Activated naive CD4-positive, alpha-beta T cell treated with anti-CD3 and anti-CD28 coated beads, Interleukin-2, amount 50 U/mL, for 24 hours (primary cell): ENCODE measurements at regions not wholly inside any gene's neighbourhood (a gene's known extent, or its start where the extent isn't known, plus 50 kb on each side); places are given as distances from the start of the nearest gene placed in this dataset.

ENCODE experiments used
- H3K27ac Mint-ChIP-seq: one replicate; pipeline ENCODE4 v1.8.0; 2021; ENCODE audit warnings: mild to moderate bottlenecking, mixed read lengths
- H3K27me3 Mint-ChIP-seq: one replicate; pipeline ENCODE4 v1.8.0; 2021; ENCODE audit warnings: mixed read lengths
- H3K36me3 Mint-ChIP-seq: one replicate; pipeline ENCODE4 v1.8.0; 2021; ENCODE audit warnings: mixed read lengths
- H3K4me1 Mint-ChIP-seq: one replicate; pipeline ENCODE4 v1.8.0; 2021; ENCODE audit warnings: mixed read lengths
- H3K4me3 Mint-ChIP-seq: one replicate; pipeline ENCODE4 v1.8.0; 2021; ENCODE audit warnings: mild to moderate bottlenecking, mixed read lengths
- H3K9me3 Mint-ChIP-seq: one replicate; pipeline ENCODE4 v1.8.0; 2021; ENCODE audit warnings: mixed read lengths

- Mint-ChIP-seq H3K27me3 (no peaks in the 10 kb centered on the region), H3K27ac (no peak overlapping the region), H3K4me3 (no peak overlapping the region), H3K4me1 (no peaks in the 10 kb centered on the region), H3K9me3 (peaks cover 1% of the 10 kb centered on the region), H3K36me3 (no peaks in the 10 kb centered on the region)
Measured at GRCh38 chr13:79776531-79777295, 295.8 kb downstream of the NDFIP2 start.

- Mint-ChIP-seq H3K4me3 (no peak overlapping the region), H3K27me3 (no peaks in the 10 kb centered on the region), H3K27ac (no peak overlapping the region), H3K36me3 (no peaks in the 10 kb centered on the region), H3K4me1 (no peaks in the 10 kb centered on the region), H3K9me3 (peaks cover 6% of the 10 kb centered on the region)
Measured at GRCh38 chr13:79775830-79776229, 294.9 kb downstream of the NDFIP2 start.

- Mint-ChIP-seq H3K9me3 (peaks cover 6% of the 10 kb centered on the region), H3K4me1 (no peaks in the 10 kb centered on the region), H3K4me3 (no peak overlapping the region), H3K27ac (no peak overlapping the region), H3K27me3 (no peaks in the 10 kb centered on the region), H3K36me3 (no peaks in the 10 kb centered on the region)
Measured at GRCh38 chr13:79772811-79773210, 291.9 kb downstream of the NDFIP2 start.

GRCh38 chr13:79771493-79771892 is 290.5 kb downstream of the NDFIP2 start:
- Mint-ChIP-seq H3K4me3 (no peak overlapping the region), H3K27ac (no peak overlapping the region), H3K9me3 (peaks cover 6% of the 10 kb centered on the region), H3K4me1 (no peaks in the 10 kb centered on the region), H3K27me3 (no peaks in the 10 kb centered on the region), H3K36me3 (no peaks in the 10 kb centered on the region)

- Mint-ChIP-seq H3K36me3 (no peaks in the 10 kb centered on the region), H3K27me3 (no peaks in the 10 kb centered on the region), H3K9me3 (peaks cover 6% of the 10 kb centered on the region), H3K4me3 (no peak overlapping the region), H3K27ac (no peak overlapping the region), H3K4me1 (no peaks in the 10 kb centered on the region)
Measured at GRCh38 chr13:79770056-79770455, 289.1 kb downstream of the NDFIP2 start.

- Mint-ChIP-seq H3K4me3 (no peak overlapping the region), H3K27me3 (no peaks in the 10 kb centered on the region), H3K4me1 (no peaks in the 10 kb centered on the region), H3K36me3 (no peaks in the 10 kb centered on the region), H3K27ac (no peak overlapping the region), H3K9me3 (peaks cover 6% of the 10 kb centered on the region)
Measured at GRCh38 chr13:79767126-79767525, 286.2 kb downstream of the NDFIP2 start.

- Mint-ChIP-seq H3K27me3 (no peaks in the 10 kb centered on the region), H3K9me3 (peaks cover 2% of the 10 kb centered on the region), H3K36me3 (no peaks in the 10 kb centered on the region), H3K27ac (no peak overlapping the region), H3K4me1 (no peaks in the 10 kb centered on the region), H3K4me3 (no peak overlapping the region)
Measured at GRCh38 chr13:79765331-79765730, 284.4 kb downstream of the NDFIP2 start.

- Mint-ChIP-seq H3K4me3 (no peak overlapping the region), H3K36me3 (no peaks in the 10 kb centered on the region), H3K9me3 (no peaks in the 10 kb centered on the region), H3K27me3 (no peaks in the 10 kb centered on the region), H3K27ac (no peak overlapping the region), H3K4me1 (no peaks in the 10 kb centered on the region)
Measured at GRCh38 chr13:79749984-79750551, 269.1 kb downstream of the NDFIP2 start.

GRCh38 chr13:79749566-79749965 is 268.6 kb downstream of the NDFIP2 start:
- H3K27ac Mint-ChIP-seq = no peak overlapping the region
- H3K4me3 Mint-ChIP-seq = no peak overlapping the region
- H3K36me3 Mint-ChIP-seq = no peaks in the 10 kb centered on the region
- no peaks in the 10 kb centered on the region for H3K9me3 Mint-ChIP-seq
- no peaks in the 10 kb centered on the region for H3K27me3 Mint-ChIP-seq
- no peaks in the 10 kb centered on the region for H3K4me1 Mint-ChIP-seq

GRCh38 chr13:79745081-79745480 is 264.1 kb downstream of the NDFIP2 start:
- Mint-ChIP-seq H3K4me3 (no peak overlapping the region), H3K4me1 (no peaks in the 10 kb centered on the region), H3K27me3 (peaks cover 2% of the 10 kb centered on the region), H3K36me3 (no peaks in the 10 kb centered on the region), H3K9me3 (no peaks in the 10 kb centered on the region), H3K27ac (no peak overlapping the region)

GRCh38 chr13:79742923-79743322 is 262.0 kb downstream of the NDFIP2 start:
- H3K9me3 Mint-ChIP-seq = no peaks in the 10 kb centered on the region
- no peak overlapping the region for H3K27ac Mint-ChIP-seq
- H3K4me3 Mint-ChIP-seq = no peak overlapping the region
- H3K4me1 Mint-ChIP-seq = no peaks in the 10 kb centered on the region
- H3K36me3 Mint-ChIP-seq = no peaks in the 10 kb centered on the region
- H3K27me3 Mint-ChIP-seq = peaks cover 2% of the 10 kb centered on the region

- Mint-ChIP-seq H3K9me3 (no peaks in the 10 kb centered on the region), H3K4me3 (no peak overlapping the region), H3K4me1 (no peaks in the 10 kb centered on the region), H3K36me3 (no peaks in the 10 kb centered on the region), H3K27me3 (peaks cover 2% of the 10 kb centered on the region), H3K27ac (no peak overlapping the region)
Measured at GRCh38 chr13:79740991-79741390, 260.0 kb downstream of the NDFIP2 start.

GRCh38 chr13:79736356-79736755 is 255.4 kb downstream of the NDFIP2 start:
- H3K9me3 Mint-ChIP-seq = peaks cover 20% of the 10 kb centered on the region
- no peak overlapping the region for H3K27ac Mint-ChIP-seq
- peaks cover 3% of the 10 kb centered on the region for H3K27me3 Mint-ChIP-seq
- no peaks in the 10 kb centered on the region for H3K4me1 Mint-ChIP-seq
- no peaks in the 10 kb centered on the region for H3K36me3 Mint-ChIP-seq
- no peak overlapping the region for H3K4me3 Mint-ChIP-seq

GRCh38 chr13:79735228-79735627 is 254.3 kb downstream of the NDFIP2 start:
- H3K36me3 Mint-ChIP-seq = no peaks in the 10 kb centered on the region
- peaks cover 3% of the 10 kb centered on the region for H3K27me3 Mint-ChIP-seq
- no peaks in the 10 kb centered on the region for H3K4me1 Mint-ChIP-seq
- peaks cover 20% of the 10 kb centered on the region for H3K9me3 Mint-ChIP-seq
- no peak overlapping the region for H3K27ac Mint-ChIP-seq
- H3K4me3 Mint-ChIP-seq = no peak overlapping the region

GRCh38 chr13:79727086-79727485 is 246.1 kb downstream of the NDFIP2 start:
- Mint-ChIP-seq H3K9me3 (peaks cover 5% of the 10 kb centered on the region), H3K4me3 (no peak overlapping the region), H3K4me1 (no peaks in the 10 kb centered on the region), H3K36me3 (no peaks in the 10 kb centered on the region), H3K27ac (no peak overlapping the region), H3K27me3 (no peaks in the 10 kb centered on the region)

- Mint-ChIP-seq H3K36me3 (no peaks in the 10 kb centered on the region), H3K9me3 (no peaks in the 10 kb centered on the region), H3K27me3 (no peaks in the 10 kb centered on the region), H3K27ac (no peak overlapping the region), H3K4me3 (no peak overlapping the region), H3K4me1 (no peaks in the 10 kb centered on the region)
Measured at GRCh38 chr13:79725841-79726240, 244.9 kb downstream of the NDFIP2 start.
